AG04449 (cell line): ENCODE measurements at regions not wholly inside any gene's neighbourhood (a gene's known extent, or its start where the extent isn't known, plus 50 kb on each side); places are given as distances from the start of the nearest gene placed in this dataset.

Source experiments
- CTCF ChIA-PET: fragments of 350-600 bp; formaldehyde crosslinking; extraction: SDS; loops from one replicate; lab custom pipeline; 2021; ENCODE audit warnings: antibody characterized with exemption; lab: Yijun Ruan, JAX
- POLR2A ChIA-PET: fragments of 400-600, 350-600 bp; formaldehyde crosslinking; extraction: SDS; loops from one replicate; lab custom pipeline; 2020; ENCODE audit warnings: antibody characterized with exemption, inconsistent platforms; lab: Yijun Ruan, JAX
- DNase-seq: peaks from one replicate; pipeline ENCODE4 v3.0.0-alpha.2; 2010; ENCODE audit warnings: low read depth, low spot score
- H3K4me3 ChIP-seq: 2 replicates; pipeline ENCODE4 v1.5.1; 2011; ENCODE audit warnings: low read depth, mild to moderate bottlenecking, control low read depth, low read length
- TF ChIP-seq, protein P1 (sequence below): IDR thresholded peaks from one replicate; pipeline ENCODE4 v1.5.1; 2011; ENCODE audit warnings: mild to moderate bottlenecking, moderate library complexity, low read length, control low read depth, inconsistent platforms; ENCODE audit not compliant: insufficient read depth; ENCODE audit errors: missing control alignments

DNA sequence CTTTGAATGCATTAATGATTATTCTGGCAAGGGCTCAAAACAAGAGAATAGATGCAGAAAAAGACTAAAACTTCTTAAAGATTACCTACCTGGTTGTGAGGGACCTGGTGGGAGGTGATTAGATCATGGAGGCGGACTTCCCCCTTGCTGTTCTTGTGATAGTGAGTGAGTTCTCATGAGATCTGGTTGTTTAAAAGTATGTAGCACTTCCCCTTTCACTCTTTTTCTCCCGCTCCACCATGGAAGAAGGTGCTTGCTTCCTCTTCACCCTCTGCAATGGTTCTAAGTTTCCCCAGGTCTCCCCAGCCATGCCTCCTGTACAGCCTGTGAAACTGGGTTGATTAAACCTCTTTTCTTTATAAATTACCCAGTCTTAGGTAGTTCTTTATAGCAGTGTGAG, 226.6 kb downstream of the ARHGAP12 start:
- H3K4me3 ChIP-seq = no peak overlapping the region
- DNase-seq = no peak
- ChIA-PET POLR2A (no interaction called here), CTCF (interaction anchor here (1.3 kb wide), 1 partner anchor 10 kb away, joined by 4 read pairs; no protein-coding TSS in a partner anchor)
- TF ChIP-seq, protein P1, sequence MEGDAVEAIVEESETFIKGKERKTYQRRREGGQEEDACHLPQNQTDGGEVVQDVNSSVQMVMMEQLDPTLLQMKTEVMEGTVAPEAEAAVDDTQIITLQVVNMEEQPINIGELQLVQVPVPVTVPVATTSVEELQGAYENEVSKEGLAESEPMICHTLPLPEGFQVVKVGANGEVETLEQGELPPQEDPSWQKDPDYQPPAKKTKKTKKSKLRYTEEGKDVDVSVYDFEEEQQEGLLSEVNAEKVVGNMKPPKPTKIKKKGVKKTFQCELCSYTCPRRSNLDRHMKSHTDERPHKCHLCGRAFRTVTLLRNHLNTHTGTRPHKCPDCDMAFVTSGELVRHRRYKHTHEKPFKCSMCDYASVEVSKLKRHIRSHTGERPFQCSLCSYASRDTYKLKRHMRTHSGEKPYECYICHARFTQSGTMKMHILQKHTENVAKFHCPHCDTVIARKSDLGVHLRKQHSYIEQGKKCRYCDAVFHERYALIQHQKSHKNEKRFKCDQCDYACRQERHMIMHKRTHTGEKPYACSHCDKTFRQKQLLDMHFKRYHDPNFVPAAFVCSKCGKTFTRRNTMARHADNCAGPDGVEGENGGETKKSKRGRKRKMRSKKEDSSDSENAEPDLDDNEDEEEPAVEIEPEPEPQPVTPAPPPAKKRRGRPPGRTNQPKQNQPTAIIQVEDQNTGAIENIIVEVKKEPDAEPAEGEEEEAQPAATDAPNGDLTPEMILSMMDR = no peak

DNA sequence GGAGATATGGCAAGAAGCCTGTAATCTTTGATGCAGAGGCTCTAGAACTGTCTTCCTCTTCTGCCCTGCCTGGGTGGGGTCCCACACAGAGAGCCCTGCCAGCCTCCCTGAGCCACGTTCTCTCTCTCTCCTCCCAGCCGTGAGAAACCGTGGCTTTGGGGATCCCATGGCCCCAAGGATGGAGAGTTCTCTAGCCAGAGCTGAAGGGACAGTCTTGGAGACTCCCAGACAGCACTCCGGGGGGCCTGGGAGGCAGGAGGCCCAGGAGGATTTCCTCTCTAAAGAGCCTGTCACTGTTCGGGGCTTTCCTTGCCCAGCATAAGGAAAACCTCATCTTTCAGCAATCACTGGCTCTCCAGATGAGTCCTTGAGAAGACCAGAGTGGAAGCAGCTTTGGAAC, 227.1 kb downstream of the ARHGAP12 start:
- H3K4me3 ChIP-seq = no peak overlapping the region
- ChIA-PET POLR2A (no interaction called here), CTCF (interaction anchor here (1.3 kb wide), 1 partner anchor 10 kb away, joined by 4 read pairs; no protein-coding TSS in a partner anchor)
- DNase-seq = no peak
- TF ChIP-seq, protein P1 = no peak

DNA sequence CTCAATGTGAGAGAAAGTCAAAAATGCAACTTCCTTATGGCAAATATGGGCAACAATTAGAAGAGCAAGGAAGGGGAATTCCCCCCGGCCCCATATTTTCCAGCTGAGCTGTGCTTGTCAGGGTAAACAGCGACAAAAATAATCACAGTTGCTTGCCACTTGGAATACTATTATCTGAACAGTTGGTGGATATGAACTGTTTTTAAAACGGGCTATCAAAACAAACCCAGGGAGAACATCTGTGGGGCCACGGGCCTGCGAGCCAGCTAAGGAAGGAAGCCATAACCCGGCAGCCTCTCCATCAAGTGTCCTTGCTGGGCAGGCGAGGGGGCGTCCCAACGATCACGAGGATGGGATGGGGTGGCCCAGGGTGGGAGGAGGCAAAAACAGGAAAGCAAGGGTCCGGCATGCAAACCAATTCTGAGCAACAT, 228.4 kb downstream of the ARHGAP12 start:
- TF ChIP-seq, protein P1 = no peak
- no peak overlapping the region for H3K4me3 ChIP-seq
- no peak for DNase-seq
- ChIA-PET CTCF (interaction anchor here (1.0 kb wide), 1 partner anchor 9 kb away, joined by 3 read pairs; no protein-coding TSS in a partner anchor), POLR2A (no interaction called here)

DNA sequence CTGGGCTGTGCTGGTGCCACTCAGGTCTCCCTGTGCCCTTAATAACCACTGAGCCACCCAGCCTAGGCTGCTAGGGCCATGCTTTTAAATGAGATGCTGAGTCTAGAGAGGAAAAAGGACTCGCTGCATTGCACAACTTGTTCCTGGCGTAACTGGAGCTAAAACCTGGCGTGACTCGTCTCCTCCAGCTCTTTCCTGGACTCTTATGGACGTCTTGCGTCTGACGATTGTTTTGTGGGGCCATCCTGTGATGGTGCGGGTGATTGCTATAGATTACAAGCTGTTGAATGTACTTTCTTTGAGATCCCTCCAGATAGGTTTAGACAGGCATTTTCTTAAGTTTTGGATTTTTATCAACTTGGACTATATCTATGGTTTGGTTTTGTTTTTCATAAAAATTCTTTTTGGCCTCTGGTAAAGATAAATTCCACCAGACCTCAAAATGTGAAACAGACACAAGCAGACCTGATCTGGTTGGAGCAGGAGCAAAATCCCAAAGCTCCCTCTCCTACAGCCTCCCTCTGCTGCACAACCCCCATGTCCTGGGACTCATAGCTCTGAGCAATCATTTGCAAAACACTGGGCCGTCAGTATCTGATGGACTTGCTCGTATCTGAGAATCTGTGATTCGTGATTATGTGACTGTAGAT, 230.3 kb downstream of the ARHGAP12 start:
- ChIA-PET POLR2A (interaction anchor here (0.6 to 0.8 kb wide), 3 partner anchors 380 to 1087 kb away, joined by 3 read pairs; no protein-coding TSS in a partner anchor), CTCF (interaction anchor here (1.3 kb wide), 1 partner anchor 23 kb away, joined by 3 read pairs; no protein-coding TSS in a partner anchor)
- no peak overlapping the region for H3K4me3 ChIP-seq
- peak; percentile 36 for DNase-seq
- TF ChIP-seq, protein P1 = no peak

DNA sequence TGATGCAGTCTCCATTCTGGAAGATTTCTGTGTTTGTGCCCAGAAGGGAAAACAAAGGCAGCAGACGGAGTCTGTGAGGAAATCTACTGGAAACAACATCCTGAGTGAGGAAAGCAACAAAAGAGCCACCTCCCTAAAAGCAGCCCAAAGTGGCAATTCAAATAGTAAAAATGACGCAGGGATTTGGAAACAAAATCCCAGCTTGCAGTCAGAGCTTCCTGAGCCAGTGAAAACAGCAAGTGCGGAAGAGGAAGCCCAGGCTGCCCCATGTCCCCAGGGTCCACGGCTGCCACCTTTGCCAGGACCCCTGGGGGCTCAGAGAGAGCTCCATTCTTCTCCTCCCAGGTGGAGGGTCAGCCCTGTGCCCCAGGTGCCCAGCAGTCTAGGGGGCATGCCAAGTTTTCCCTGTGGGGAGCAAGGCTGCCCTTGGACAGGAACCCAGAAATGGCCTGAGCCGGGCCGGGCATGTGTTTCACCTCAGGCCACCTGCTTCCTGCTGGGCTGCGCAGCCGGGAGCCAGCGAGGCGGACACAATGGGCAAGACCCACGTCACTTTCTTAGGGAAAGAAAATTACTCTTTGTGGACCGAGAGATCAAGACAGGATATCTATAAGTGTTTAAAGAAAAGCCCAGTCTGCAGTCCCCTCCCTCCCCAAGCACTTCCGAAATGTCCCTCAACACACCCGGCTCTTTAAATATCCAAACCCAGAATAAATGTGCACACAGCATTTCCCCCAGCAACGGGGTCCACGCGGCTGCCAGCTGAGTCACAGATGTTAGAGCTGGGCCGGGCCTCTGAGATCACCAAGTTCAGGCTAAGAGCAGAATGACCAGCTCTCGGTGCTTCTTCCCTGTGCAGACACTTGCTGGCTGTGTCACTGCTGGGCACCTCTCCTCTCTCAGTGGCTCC, 231.1 kb downstream of the ARHGAP12 start:
- peak overlapping the region; percentile 15; the same call in 1 of the 2 replicates for H3K4me3 ChIP-seq
- ChIA-PET POLR2A (interaction anchor here (0.8 kb wide), 1 partner anchor 379 kb away, joined by 3 read pairs; no protein-coding TSS in a partner anchor), CTCF (interaction anchor here (1.4 kb wide), 1 partner anchor 8 kb away, joined by 3 read pairs; no protein-coding TSS in a partner anchor)
- TF ChIP-seq, protein P1 = no peak
- DNase-seq = peak; percentile 10
